Endothelial cell of umbilical vein (primary cell): ENCODE measurements at regions not wholly inside any gene's neighbourhood (a gene's known extent, or its start where the extent isn't known, plus 50 kb on each side); places are given as distances from the start of the nearest gene placed in this dataset.

Experiments
- BruUV-seq: library from RNA; stranded (reverse); fragments of 400-500 nt; replicated peaks from 2 replicates; lab custom pipeline; 2021; lab: Mats Ljungman, UMichigan
- CTCF ChIA-PET: fragments of 300-600, 350-600 bp; sonication (Branson Sonifier 250); formaldehyde crosslinking; loops from one replicate; lab custom pipeline; 2021; ENCODE audit warnings: antibody characterized with exemption, inconsistent platforms; lab: Charles Lee
- POLR2A ChIA-PET: fragments of 300-600, 350-600 bp; sonication (Branson Sonifier 250); formaldehyde crosslinking; loops from one replicate; lab custom pipeline; 2021; ENCODE audit warnings: antibody characterized with exemption, inconsistent platforms; lab: Charles Lee
- DNase-seq: peaks from one replicate; pipeline ENCODE4 v3.0.0-alpha.2; 2011; ENCODE audit warnings: low read depth, low spot score
- FAIRE-seq: peaks from 2 replicates; lab custom pipeline; 2011; peaks lifted over from hg19 to GRCh38; lab: Jason Lieb, UNC
- H2AFZ ChIP-seq: 2 replicates; pipeline ENCODE4 v1.6.0; 2012; ENCODE audit warnings: low read depth, low read length, control low read depth, inconsistent platforms
- H3K27ac ChIP-seq: 2 replicates; pipeline ENCODE4 v1.5.1; 2011; ENCODE audit warnings: low read depth, mild to moderate bottlenecking, control low read depth, low read length, moderate library complexity; ENCODE audit not compliant: insufficient read depth
- H3K27me3 ChIP-seq, 2 experiments: 2 replicates each; pipeline versions ENCODE4 v1.6.0 to v1.6.1; 2011; ENCODE audit warnings: low read length in 2 of 2, mixed read lengths in 1 of 2; ENCODE audit not compliant: control insufficient read depth in 2 of 2, insufficient read depth in 2 of 2
- H3K36me3 ChIP-seq, 2 experiments: 2 replicates in 1 of 2; 3 replicates in 1 of 2; pipeline ENCODE4 v1.5.1; 2011; ENCODE audit warnings: low read length in 2 of 2, mild to moderate bottlenecking in 1 of 2, moderate library complexity in 1 of 2; ENCODE audit not compliant: control insufficient read depth in 2 of 2, insufficient read depth in 2 of 2; ENCODE audit errors: extremely low read depth in 1 of 2
- H3K4me1 ChIP-seq: 3 replicates; pipeline ENCODE4 v1.5.1; 2011; ENCODE audit warnings: mild to moderate bottlenecking, low read length; ENCODE audit not compliant: control insufficient read depth, insufficient read depth; ENCODE audit errors: extremely low read depth
- H3K4me2 ChIP-seq: 2 replicates; pipeline ENCODE4 v1.6.1; 2011; ENCODE audit warnings: low read length, control low read depth, mixed read lengths; ENCODE audit not compliant: insufficient read depth
- H3K4me3 ChIP-seq, 3 experiments: fragments of 200-600 bp in 1 of 3; sonication (generic), shearing (Covaris generic) in 1 of 3; replicated peaks in 1 of 3; 2 replicates each; pipeline ENCODE4 v1.5.1; 2011 to 2016; ENCODE audit warnings: control low read depth in 3 of 3, low read length in 3 of 3, mild to moderate bottlenecking in 2 of 3, inconsistent platforms in 1 of 3, low read depth in 1 of 3, moderate library complexity in 1 of 3; ENCODE audit not compliant: insufficient read depth in 1 of 3
- H3K79me2 ChIP-seq: 2 replicates; pipeline ENCODE4 v1.6.0; 2012; ENCODE audit warnings: low read length, inconsistent platforms; ENCODE audit not compliant: control insufficient read depth, insufficient read depth
- H3K9ac ChIP-seq: replicated peaks from 2 replicates; pipeline ENCODE3; 2011; ENCODE audit warnings: low read length, control low read depth; ENCODE audit not compliant: insufficient read depth; ENCODE audit errors: extremely low read depth
- H3K9me1 ChIP-seq: replicated peaks from 3 replicates; pipeline ENCODE4 v1.6.0; 2011; ENCODE audit warnings: mild to moderate bottlenecking, low read length; ENCODE audit not compliant: control insufficient read depth, insufficient read depth; ENCODE audit errors: extremely low read depth
- H3K9me3 ChIP-seq: replicated peaks from 2 replicates; pipeline ENCODE4 v1.5.1; 2012; ENCODE audit warnings: low read length, inconsistent platforms; ENCODE audit not compliant: control insufficient read depth, insufficient read depth
- H4K20me1 ChIP-seq: replicated peaks from 2 replicates; pipeline ENCODE3; 2011; ENCODE audit warnings: mild to moderate bottlenecking, low read length; ENCODE audit not compliant: control insufficient read depth, insufficient read depth; ENCODE audit errors: extremely low read depth
- CTCF ChIP-seq, 2 donors: IDR thresholded peaks; 1 replicate in 1 of 2; 2 replicates in 1 of 2; pipeline ENCODE4 v1.5.1; 2011; ENCODE audit warnings: low read length in 2 of 2, mild to moderate bottlenecking in 2 of 2, moderate library complexity in 2 of 2, control low read depth in 1 of 2, inconsistent platforms in 1 of 2, low read depth in 1 of 2; ENCODE audit not compliant: insufficient read depth in 1 of 2; ENCODE audit errors: extremely low read depth in 1 of 2
- EZH2 ChIP-seq: IDR thresholded peaks from 2 replicates; pipeline ENCODE4 v1.6.1; 2012; ENCODE audit warnings: borderline replicate concordance, low read depth, mild to moderate bottlenecking, moderate library complexity, low read length, inconsistent platforms; ENCODE audit not compliant: severe bottlenecking
- FOS ChIP-seq: IDR thresholded peaks from 2 replicates; pipeline ENCODE4 v1.6.1; 2011; ENCODE audit warnings: mild to moderate bottlenecking, low read length, moderate library complexity, borderline replicate concordance; ENCODE audit not compliant: insufficient read depth
- GATA2 ChIP-seq: IDR thresholded peaks from 2 replicates; pipeline ENCODE4 v1.7.0; 2011; ENCODE audit warnings: low read depth, mild to moderate bottlenecking, moderate library complexity, mixed read lengths, low read length; ENCODE audit not compliant: insufficient read length, insufficient read depth
- JUN ChIP-seq: IDR thresholded peaks from 2 replicates; pipeline ENCODE4 v1.6.1; 2011; ENCODE audit warnings: borderline replicate concordance, low read depth; ENCODE audit not compliant: insufficient read length, insufficient read depth
- MAX ChIP-seq: IDR thresholded peaks from 2 replicates; pipeline ENCODE4 v1.6.1; 2011; ENCODE audit not compliant: insufficient read depth, insufficient read length
- MYC ChIP-seq: IDR thresholded peaks from one replicate; pipeline ENCODE4 v1.6.1; 2011; ENCODE audit warnings: mild to moderate bottlenecking, low read depth, low read length
- POLR2A ChIP-seq: IDR thresholded peaks from 2 replicates; pipeline ENCODE4 v1.6.1; 2012; ENCODE audit warnings: low read depth, mild to moderate bottlenecking, control low read depth, low read length
- POLR2AphosphoS5 ChIP-seq: IDR thresholded peaks from 2 replicates; pipeline ENCODE4 v1.6.1; 2012; ENCODE audit warnings: low read depth, mild to moderate bottlenecking, control low read depth, low read length, moderate library complexity; ENCODE audit not compliant: insufficient read depth
- dilution Hi-C: fragments of 300-500 bp; cut with MboI; formaldehyde crosslinking; loops from one replicate; pipeline ENCODE4 v1.15.0; 2019; ENCODE audit warnings: low sequenced_read_pairs; ENCODE audit not compliant: extremely low pct_ligation_motif_present
- intact Hi-C: fragments of 100-400 bp; cut with micrococcal nuclease; formaldehyde crosslinking; loops from one replicate; pipeline ENCODE4 v1.10.0; 2022

- POLR2A ChIA-PET: no interaction called here
- no peak for TF ChIP-seq CTCF (IDR thresholded peaks at IDR 0.05; ENCODE audit: extremely low read depth in 1 of 2, insufficient read depth in 1 of 2, low read depth in 1 of 2, low read length in 2 of 2)
- TF ChIP-seq POLR2A: no peak
- no peak for TF ChIP-seq MYC
- TF ChIP-seq EZH2: no peak
- no peak for TF ChIP-seq FOS
- TF ChIP-seq JUN: no peak
- no peak for TF ChIP-seq MAX
- no peak for TF ChIP-seq POLR2AphosphoS5
- no peak for TF ChIP-seq GATA2
- Histone ChIP-seq H3K79me2 (no peaks in the 10 kb centered on the region), H3K36me3 (no peaks in the 10 kb centered on the region), H3K4me3 (no peak overlapping the region), H3K9ac (no peak overlapping the region), H3K9me3 (no peaks in the 10 kb centered on the region), H4K20me1 (no peaks in the 10 kb centered on the region), H3K9me1 (no peaks in the 10 kb centered on the region), H2AFZ (no peak overlapping the region), H3K4me1 (no peaks in the 10 kb centered on the region), H3K27ac (no peak overlapping the region), H3K4me2 (no peak overlapping the region), H3K27me3 (peaks cover 1 to 11% of the 10 kb centered on the region in 2 experiments)
- CTCF ChIA-PET: no interaction called here
- FAIRE-seq: no peak
- no peak for DNase-seq
- no TSS peak for BruUV-seq
- dilution Hi-C loops (no loop called here), intact Hi-C loops (no loop called here)
Measured at GRCh38 chr1:36741066-36741465, 258.4 kb upstream of the CSF3R start.
